Natural killer cell (primary cell): ENCODE measurements at regions not wholly inside any gene's neighbourhood (a gene's known extent, or its start where the extent isn't known, plus 50 kb on each side); places are given as distances from the start of the nearest gene placed in this dataset.

ENCODE experiments used
- ATAC-seq, 3 donors: fragments of 150-1000 bp in 2 of 3; fragments of 200-7000 bp in 1 of 3; cut with Tn5 transposase; 1 replicate in 1 of 3; 2 replicates in 2 of 3; pipeline ENCODE4 v1.10.0; 2021; ENCODE audit warnings: mild to moderate bottlenecking in 2 of 3, moderate library complexity in 2 of 3
- DNase-seq, 2 donors: peaks; one replicate each; pipeline versions ENCODE4 v3.0.0 to v3.0.0-alpha.2; 2013 to 2021; ENCODE audit warnings: mixed read lengths in 1 of 2
- H3K27ac ChIP-seq: one replicate; pipeline ENCODE4 v1.5.1; 2013; ENCODE audit warnings: mild to moderate bottlenecking, low read length
- H3K27me3 ChIP-seq: one replicate; pipeline ENCODE4 v1.6.1; 2013; ENCODE audit warnings: low read length; ENCODE audit not compliant: control insufficient read depth, insufficient read depth
- H3K36me3 ChIP-seq: one replicate; pipeline ENCODE4 v1.6.1; 2013; ENCODE audit warnings: low read length; ENCODE audit not compliant: control insufficient read depth, insufficient read depth
- H3K4me1 ChIP-seq: one replicate; pipeline ENCODE4 v1.6.1; 2013; ENCODE audit warnings: low read length; ENCODE audit not compliant: control insufficient read depth, insufficient read depth
- H3K4me3 ChIP-seq: one replicate; pipeline ENCODE4 v1.5.1; 2013; ENCODE audit warnings: low read length
- H3K9me3 ChIP-seq: one replicate; pipeline ENCODE4 v1.6.1; 2013; ENCODE audit warnings: low read length; ENCODE audit not compliant: control insufficient read depth, insufficient read depth
- H3K27ac Mint-ChIP-seq, 2 donors: one replicate each; pipeline ENCODE4 v1.8.0; 2022; ENCODE audit warnings: mild to moderate bottlenecking in 2 of 2, mixed read lengths in 2 of 2, moderate library complexity in 1 of 2
- H3K27me3 Mint-ChIP-seq, 2 donors: one replicate each; pipeline ENCODE4 v1.8.0; 2022; ENCODE audit warnings: low read depth in 2 of 2, mixed read lengths in 2 of 2
- H3K36me3 Mint-ChIP-seq: one replicate; pipeline ENCODE4 v1.8.0; 2022; ENCODE audit warnings: mixed read lengths
- H3K4me1 Mint-ChIP-seq, 2 donors: one replicate each; pipeline ENCODE4 v1.8.0; 2022; ENCODE audit warnings: mixed read lengths in 2 of 2
- H3K4me3 Mint-ChIP-seq: one replicate; pipeline ENCODE4 v1.8.0; 2022; ENCODE audit warnings: mild to moderate bottlenecking, moderate library complexity, mixed read lengths
- H3K9me3 Mint-ChIP-seq, 2 donors: one replicate each; pipeline ENCODE4 v1.8.0; 2022; ENCODE audit warnings: mixed read lengths in 2 of 2
- WGBS: methylation state at CpG from one replicate; pipeline ENCODE4 v1.1.7; 2013; ENCODE audit warnings: missing lambda C conversion rate; ENCODE audit not compliant: insufficient coverage; 5-methylcytosine and 5-hydroxymethylcytosine counted together
- intact Hi-C: fragments of 100-400 bp; cut with micrococcal nuclease; formaldehyde crosslinking; loops from one replicate; pipeline ENCODE4 v1.14.2; 2022
- TF ChIP-seq, protein P1 (sequence below): fragments of 200-600 bp; IDR thresholded peaks from one replicate; pipeline ENCODE4 v1.8.0; 2022; ENCODE audit warnings: antibody characterized with exemption

DNA sequence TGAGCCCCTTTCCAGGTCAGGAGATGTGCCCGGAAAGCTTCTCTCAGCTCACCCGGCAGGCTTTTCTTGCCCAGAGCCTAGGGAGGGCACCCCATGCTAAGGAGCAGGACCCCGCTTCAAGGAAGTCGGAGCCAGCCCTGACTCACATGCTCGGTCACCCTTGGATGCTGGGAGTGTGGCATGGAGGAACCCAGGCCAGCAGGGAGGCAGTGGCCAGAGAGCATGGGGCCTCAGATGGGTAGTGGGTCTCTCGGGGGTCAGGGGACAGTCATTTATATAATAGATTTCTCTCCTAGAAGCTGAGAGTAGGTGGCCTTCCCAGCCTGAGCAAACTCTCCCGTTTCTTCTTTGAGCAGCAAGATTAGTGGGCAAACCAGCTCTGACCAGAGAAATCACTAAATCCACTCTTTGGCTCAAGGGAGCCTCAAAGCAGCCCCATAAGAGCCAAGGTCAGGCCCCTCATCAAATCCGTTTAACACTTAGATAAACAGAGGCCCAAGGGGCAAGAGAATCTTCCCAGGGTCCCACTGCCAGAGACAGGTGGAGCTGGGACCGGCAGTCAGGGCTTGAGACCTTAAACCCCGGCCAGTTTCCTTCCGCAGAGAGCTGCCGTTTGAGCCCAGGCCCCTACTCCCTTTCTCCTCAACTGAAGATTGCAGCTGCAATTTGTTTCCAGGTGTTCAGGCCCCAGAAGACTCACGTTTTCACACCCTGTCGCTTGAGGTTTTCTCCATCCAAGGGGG, 113.1 kb downstream of the CYP26B1 start:
- H3K4me3 Mint-ChIP-seq, result no peak overlapping the region
- Histone ChIP-seq H3K4me1 (no peaks in the 10 kb centered on the region), H3K36me3 (no peaks in the 10 kb centered on the region), H3K27me3 (no peaks in the 10 kb centered on the region), H3K9me3 (no peaks in the 10 kb centered on the region), H3K27ac (no peak overlapping the region), H3K4me3 (no peak overlapping the region)
- TF ChIP-seq, protein P1, sequence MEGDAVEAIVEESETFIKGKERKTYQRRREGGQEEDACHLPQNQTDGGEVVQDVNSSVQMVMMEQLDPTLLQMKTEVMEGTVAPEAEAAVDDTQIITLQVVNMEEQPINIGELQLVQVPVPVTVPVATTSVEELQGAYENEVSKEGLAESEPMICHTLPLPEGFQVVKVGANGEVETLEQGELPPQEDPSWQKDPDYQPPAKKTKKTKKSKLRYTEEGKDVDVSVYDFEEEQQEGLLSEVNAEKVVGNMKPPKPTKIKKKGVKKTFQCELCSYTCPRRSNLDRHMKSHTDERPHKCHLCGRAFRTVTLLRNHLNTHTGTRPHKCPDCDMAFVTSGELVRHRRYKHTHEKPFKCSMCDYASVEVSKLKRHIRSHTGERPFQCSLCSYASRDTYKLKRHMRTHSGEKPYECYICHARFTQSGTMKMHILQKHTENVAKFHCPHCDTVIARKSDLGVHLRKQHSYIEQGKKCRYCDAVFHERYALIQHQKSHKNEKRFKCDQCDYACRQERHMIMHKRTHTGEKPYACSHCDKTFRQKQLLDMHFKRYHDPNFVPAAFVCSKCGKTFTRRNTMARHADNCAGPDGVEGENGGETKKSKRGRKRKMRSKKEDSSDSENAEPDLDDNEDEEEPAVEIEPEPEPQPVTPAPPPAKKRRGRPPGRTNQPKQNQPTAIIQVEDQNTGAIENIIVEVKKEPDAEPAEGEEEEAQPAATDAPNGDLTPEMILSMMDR, result no peak
- H3K36me3 Mint-ChIP-seq, result no peaks in the 10 kb centered on the region
- ATAC-seq (no peak), DNase-seq (no peak)
- H3K9me3 Mint-ChIP-seq, result no peaks in the 10 kb centered on the region
- WGBS, result 86% methylated on average over 14 of the region's 14 CpGs
- no peak overlapping the region for H3K27ac Mint-ChIP-seq
- intact Hi-C loops, result no loop called here
- H3K27me3 Mint-ChIP-seq, result no peaks in the 10 kb centered on the region
- no peaks in the 10 kb centered on the region for H3K4me1 Mint-ChIP-seq

DNA sequence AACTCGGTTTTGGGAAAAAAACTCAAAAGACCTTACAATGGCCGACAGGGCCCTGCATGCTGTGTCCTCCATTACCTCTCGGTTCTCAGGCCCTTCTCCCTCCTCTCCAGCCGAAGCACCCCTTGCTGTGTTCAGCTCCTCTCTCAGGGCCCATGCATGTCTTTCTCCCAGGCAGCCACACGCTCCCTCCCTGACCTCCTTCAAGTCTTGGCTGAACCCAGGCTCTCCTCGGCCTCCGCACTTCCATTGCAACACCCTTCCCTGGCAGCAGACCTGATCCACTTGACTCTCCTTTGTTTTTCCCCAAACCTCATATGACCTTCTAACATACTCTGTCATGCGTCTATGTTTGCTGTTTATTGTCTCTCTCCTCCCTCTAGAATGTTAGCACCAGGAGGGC, 114.0 kb downstream of the CYP26B1 start:
- H3K4me3 ChIP-seq, result no peak overlapping the region
- no peaks in the 10 kb centered on the region for H3K36me3 Mint-ChIP-seq
- H3K4me1 ChIP-seq, result no peaks in the 10 kb centered on the region
- H3K9me3 ChIP-seq, result no peaks in the 10 kb centered on the region
- no peak overlapping the region for H3K27ac Mint-ChIP-seq
- no peaks in the 10 kb centered on the region for H3K27me3 ChIP-seq
- no peak overlapping the region for H3K27ac ChIP-seq
- DNase-seq, result no peak
- no peaks in the 10 kb centered on the region for H3K27me3 Mint-ChIP-seq
- H3K36me3 ChIP-seq, result no peaks in the 10 kb centered on the region
- TF ChIP-seq, protein P1, result no peak
- no peak for ATAC-seq
- H3K4me1 Mint-ChIP-seq, result no peaks in the 10 kb centered on the region
- intact Hi-C loops, result no loop called here
- H3K4me3 Mint-ChIP-seq, result no peak overlapping the region
- H3K9me3 Mint-ChIP-seq, result no peaks in the 10 kb centered on the region
- WGBS, result 82% methylated on average over 8 of the region's 8 CpGs

DNA sequence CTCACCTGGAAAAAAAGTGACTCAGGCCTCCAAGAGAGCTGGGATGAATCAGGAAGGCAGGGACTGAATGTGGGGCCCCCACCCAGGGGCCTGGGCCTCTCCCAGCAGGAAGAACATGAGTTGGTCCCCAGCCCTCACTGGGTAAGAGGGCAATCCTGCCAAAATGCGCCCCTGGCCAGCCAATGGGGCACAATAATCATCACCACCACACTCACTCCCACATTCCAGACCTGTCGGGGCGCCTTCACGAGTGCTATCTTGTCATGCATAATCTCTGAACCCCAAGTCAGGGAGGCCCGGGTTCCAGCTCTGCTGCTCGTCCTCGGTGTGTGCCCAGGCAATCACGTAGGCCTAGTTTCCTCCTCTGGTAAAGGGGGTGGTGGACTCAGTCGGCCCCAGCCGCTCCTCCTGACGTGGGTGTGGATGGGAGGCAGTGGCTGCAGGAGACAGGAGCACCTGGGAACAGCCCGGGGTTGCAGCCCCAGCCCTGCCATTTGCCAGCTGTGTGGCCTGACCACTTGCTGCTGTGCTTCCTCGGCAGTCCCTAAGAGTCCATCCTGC, 115.1 kb downstream of the CYP26B1 start:
- H3K4me1 Mint-ChIP-seq, result no peaks in the 10 kb centered on the region
- WGBS, result 82% methylated on average over 13 of the region's 13 CpGs
- TF ChIP-seq, protein P1, result no peak

More for the DNA sequence above, 115.1 kb downstream of the CYP26B1 start:
- no peaks in the 10 kb centered on the region for H3K36me3 Mint-ChIP-seq
- H3K9me3 ChIP-seq, result no peaks in the 10 kb centered on the region
- H3K4me3 Mint-ChIP-seq, result no peak overlapping the region
- no peaks in the 10 kb centered on the region for H3K36me3 ChIP-seq
- DNase-seq, result no peak
- intact Hi-C loops, result no loop called here
- no peak overlapping the region for H3K27ac Mint-ChIP-seq
- no peaks in the 10 kb centered on the region for H3K4me1 ChIP-seq
- H3K27me3 ChIP-seq, result no peaks in the 10 kb centered on the region
- no peak for ATAC-seq
- no peak overlapping the region for H3K4me3 ChIP-seq
- H3K9me3 Mint-ChIP-seq, result no peaks in the 10 kb centered on the region
- H3K27me3 Mint-ChIP-seq, result no peaks in the 10 kb centered on the region
- no peak overlapping the region for H3K27ac ChIP-seq
